ENCODE measurements at regions not wholly inside any gene's neighbourhood (a gene's known extent, or its start where the extent isn't known, plus 50 kb on each side); places are given as distances from the start of the nearest gene placed in this dataset.
"Not testable (repeated sequence)": the region's sequence is repeated elsewhere in the genome, so short reads cannot be mapped to it uniquely, and the experiment has no call there.

- ATAC-seq (no peak), DNase-seq (ENCODE audit: low spot score) (no peak)
Measured at GRCh38 chr10:9045311-9045710, 990.8 kb downstream of the GATA3 start.

- DNase-seq (ENCODE audit: low spot score) (no peak), ATAC-seq (no peak)
Measured at GRCh38 chr10:9051328-9051974, 997.0 kb downstream of the GATA3 start.

- no peak for DNase-seq (ENCODE audit: low spot score)
- ATAC-seq: no peak
Measured at GRCh38 chr10:9052767-9053166, 998.3 kb downstream of the GATA3 start.

DNA sequence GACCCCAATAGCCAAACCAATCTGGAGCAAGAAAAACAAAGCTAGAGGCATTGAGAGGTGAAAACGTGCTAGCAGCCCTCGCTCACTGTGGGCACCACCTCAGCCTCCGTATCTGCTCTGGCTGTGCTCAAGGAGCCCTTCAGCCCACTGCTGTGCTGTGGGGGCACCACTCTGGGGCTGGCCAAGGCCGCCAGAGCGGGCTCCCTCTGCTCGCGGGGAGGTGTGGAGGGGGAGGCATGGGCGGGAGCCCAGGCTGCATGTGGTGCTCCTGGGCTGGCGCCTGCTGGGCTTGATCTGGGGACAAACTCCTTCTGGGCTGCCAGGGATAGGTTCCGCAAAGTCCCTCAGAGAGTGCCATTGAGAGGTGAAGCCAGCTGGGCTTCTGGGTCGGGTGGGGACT, 1002.0 kb downstream of the GATA3 start:
- ATAC-seq (no peak), DNase-seq (ENCODE audit: low spot score) (no peak)

- DNase-seq (ENCODE audit: low spot score); ATAC-seq: not testable (repeated sequence)
Measured at GRCh38 chr10:9057293-9057692, 1002.8 kb downstream of the GATA3 start.

DNA sequence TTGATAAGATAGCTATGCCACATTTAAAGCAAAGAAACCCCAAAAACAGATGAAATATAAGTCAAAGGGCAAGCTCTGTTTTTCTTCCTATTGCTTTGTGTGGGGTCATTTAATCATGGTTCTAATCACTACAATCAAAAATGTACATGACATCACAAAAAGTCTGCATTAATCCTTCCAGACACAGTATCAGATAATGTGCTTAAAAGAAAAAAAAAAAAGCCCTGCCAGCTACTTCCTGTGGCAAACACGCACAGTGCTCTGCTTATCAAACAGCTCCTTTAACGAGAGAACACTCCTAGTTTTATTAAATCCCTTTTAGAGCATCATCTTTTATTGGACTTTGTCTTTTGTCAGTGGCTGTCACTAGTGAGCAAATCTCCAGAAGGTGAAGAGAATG, 1005.8 kb downstream of the GATA3 start:
- no peak for DNase-seq (ENCODE audit: low spot score)

DNA sequence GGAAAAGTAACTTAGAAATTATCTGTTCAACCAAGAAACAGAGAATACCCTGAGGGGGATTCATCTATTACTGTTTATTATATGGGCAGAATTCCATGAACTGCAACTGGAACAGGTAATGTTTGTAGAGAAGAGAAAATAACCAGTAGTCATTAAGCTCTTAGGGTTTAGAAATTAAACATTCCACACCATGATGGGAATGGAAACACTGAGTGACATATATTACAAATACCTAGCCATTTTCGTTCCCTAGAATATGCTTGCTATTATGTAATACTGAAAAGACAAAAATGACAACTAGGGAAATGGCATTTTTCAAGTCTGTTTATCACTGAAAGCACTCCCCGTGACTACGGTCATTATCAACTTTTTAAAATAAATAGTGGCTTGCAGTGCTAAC, 1007.4 kb downstream of the GATA3 start:
- DNase-seq (ENCODE audit: low spot score): no peak
- ATAC-seq: no peak

More for the DNA sequence above, 1005.8 kb downstream of the GATA3 start:
- no peak for ATAC-seq

DNA sequence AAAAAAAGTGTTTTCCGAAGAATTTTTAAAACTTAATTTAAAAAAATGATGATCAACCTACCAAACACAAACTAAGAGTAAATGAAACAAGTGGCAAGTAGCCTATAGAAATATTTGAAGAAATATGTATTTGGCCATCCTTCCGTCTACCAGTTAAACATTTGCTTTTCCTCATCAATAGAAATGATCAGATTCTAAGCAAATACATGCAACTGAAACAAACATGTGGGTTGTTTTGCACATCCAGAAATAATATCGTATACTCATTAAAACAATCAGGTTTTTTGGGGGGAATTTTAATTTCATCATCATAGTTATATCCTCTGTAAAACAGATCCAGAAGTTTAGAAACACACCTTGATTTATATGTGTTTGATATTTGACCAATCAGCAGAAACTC, 1011.7 kb downstream of the GATA3 start:
- ATAC-seq: no peak
- no peak for DNase-seq (ENCODE audit: low spot score)

GRCh38 chr10:9068003-9068402, 1013.5 kb downstream of the GATA3 start:
- ATAC-seq: no peak
- no peak for DNase-seq (ENCODE audit: low spot score)

DNA sequence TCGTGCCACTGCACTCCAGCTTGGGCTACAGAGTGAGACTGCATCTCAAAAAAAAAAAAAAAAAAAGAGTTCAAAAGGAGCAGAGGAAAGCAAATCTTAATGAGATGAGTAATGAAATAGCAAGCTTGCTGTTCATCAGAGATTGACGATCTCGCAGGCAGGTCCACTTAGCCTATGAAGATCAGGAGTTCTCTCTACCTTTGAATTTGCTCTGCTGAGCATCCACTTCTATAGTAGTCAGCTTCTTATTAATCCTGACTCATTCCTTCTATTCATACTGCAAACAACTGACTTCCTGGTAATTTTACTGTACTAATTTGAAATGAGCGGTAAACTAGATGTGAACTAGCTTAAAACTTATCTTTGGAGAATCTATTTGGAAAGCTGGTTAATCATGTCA, 1014.6 kb downstream of the GATA3 start:
- no peak for ATAC-seq
- DNase-seq (ENCODE audit: low spot score): no peak

- no peak for ATAC-seq
- no peak for DNase-seq (ENCODE audit: low spot score)
Measured at GRCh38 chr10:9075420-9075819, 1020.9 kb downstream of the GATA3 start.

DNA sequence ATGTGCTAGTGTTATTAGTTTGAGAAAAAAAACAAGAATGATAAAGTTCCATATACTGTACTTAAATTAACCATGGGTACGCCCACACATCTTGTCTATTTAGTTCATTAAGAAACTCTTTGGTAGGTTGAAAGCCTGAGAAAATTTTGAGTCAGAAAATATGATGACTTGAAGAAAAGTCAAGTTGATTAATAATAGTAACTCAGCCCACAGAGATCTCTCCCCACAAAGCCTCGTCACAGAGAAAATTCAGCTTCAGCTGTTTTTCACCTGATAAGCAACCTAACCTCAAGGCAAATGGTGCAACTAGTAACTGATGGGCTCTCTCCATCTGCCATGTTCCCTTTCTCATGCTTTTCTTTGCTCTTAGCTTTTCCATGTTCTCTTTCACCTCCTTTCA, 1021.6 kb downstream of the GATA3 start:
- DNase-seq (ENCODE audit: low spot score) (no peak), ATAC-seq (no peak)

DNA sequence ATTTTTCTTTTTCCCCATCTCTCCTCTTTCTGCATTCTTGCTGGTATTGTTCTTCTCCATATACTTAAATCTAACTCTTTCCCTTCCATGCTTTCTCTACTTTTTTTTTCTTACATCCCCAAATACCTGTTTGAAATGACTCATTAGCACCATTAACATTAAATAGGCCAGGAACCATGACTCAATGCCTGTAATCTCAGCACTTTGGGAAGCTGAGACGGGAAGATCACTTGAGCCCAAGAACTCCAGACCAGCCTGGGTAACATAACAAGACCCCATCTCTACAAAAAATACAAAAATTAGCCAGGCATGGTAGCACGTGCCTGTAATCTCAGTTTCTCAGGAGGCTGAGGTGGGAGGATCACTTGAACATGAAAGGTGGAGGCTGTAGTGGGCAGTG, 1026.8 kb downstream of the GATA3 start:
- no peak for ATAC-seq
- no peak for DNase-seq (ENCODE audit: low spot score)

DNA sequence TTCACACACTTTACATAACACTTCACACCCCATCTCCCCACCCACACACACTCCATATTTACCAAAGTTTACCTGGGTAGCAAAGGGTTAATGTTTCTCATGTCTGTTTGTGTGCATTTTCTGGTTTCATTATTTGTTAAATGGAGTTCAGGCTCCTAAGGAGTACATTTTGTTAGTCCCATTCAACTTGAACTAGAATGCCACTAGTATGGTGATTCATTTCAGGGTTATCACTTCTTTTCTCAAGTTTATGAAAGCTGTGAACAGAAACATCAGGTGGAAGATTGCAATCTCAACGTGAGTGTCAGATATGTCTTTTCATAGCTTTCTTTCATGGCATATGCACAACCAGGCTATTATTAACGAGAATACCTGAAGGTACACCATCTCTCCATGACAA, 1027.5 kb downstream of the GATA3 start:
- no peak for ATAC-seq
- DNase-seq (ENCODE audit: low spot score): no peak

DNA sequence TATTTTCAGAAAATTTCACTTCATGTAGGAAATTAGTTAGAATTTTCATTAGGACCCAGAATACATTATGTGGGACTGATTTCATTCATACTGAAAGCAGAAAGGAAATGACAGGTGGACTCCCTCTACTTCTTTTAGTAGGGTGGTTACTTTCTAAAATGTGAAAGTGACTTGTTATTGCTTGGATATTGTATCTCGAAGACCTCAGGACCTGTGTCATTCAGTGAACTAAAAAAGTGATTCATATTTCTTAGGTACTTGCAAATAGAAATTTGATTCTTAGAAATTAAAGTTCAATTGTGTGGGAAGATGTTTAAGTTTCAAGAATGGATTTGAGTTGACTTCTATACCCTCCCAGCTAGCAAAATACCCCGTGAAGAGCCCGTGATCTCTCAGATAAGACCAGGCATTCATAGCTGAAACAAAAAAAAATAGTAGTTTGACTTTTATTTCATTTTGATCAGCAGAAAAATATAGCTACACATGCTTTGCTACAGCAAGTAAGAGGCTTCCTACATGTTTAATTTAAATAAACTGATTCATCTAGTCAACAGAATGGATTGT, 1037.1 kb downstream of the GATA3 start:
- ATAC-seq (no peak), DNase-seq (ENCODE audit: low spot score) (no peak)

GRCh38 chr10:9096288-9096687, 1041.8 kb downstream of the GATA3 start:
- ATAC-seq (no peak), DNase-seq (ENCODE audit: low spot score) (no peak)

DNA sequence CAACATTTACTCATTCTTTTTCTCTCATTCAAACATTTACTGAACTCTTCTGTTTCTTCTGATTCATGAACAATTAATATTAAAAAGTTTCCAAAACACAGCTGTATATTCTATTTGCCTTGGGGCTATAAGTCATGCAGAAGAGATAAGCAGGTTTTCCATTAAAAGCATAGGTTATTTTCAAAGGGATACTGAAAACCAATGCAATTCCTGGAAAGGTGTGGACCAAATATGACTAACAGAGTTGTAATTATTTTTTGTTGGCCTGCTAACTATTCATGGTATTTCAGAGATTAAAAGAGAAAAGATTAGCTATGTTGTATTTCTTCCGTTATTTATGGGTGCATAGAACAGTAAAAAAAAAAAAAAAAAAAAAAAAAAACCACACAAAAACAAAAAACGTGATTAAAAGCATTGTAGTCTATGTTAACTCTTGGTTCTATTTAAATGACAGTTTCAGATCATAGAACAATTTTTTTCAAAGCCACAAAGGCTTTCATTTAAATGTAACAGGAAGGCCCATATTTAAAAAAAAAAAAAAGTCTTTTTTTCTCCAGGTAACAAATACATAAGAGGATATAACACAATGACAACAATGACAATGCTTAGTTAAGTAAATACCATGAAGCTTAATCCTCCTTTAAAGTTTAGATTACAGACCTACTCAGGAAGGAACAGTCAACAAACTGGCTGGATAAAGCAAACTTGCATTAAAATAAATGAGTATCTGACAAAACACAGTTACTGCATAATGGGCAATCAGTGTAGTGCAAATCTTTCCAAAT, 1042.9 kb downstream of the GATA3 start:
- DNase-seq (ENCODE audit: low spot score) (no peak), ATAC-seq (no peak)

- ATAC-seq: no peak
- no peak for DNase-seq (ENCODE audit: low spot score)
Measured at GRCh38 chr10:9097991-9098306, 1043.5 kb downstream of the GATA3 start.

DNA sequence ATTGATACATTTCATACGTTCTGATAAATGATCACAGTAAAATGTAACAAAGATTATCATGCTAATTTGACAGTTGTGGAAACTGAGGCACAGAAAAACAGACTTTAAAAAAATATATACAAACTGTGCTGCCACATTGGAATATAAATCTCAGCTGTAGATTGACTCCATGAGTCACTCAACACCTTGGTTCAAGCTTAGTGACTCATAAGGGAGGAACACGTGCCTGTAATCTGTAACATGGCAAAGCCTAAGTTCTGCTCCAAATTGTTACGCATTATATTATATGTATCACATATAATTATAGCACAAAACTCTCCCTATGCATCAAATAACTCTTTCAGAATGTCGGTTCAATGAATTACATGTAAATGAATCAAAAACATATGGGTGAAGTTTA, 1047.5 kb downstream of the GATA3 start:
- ATAC-seq: no peak
- no peak for DNase-seq (ENCODE audit: low spot score)

DNA sequence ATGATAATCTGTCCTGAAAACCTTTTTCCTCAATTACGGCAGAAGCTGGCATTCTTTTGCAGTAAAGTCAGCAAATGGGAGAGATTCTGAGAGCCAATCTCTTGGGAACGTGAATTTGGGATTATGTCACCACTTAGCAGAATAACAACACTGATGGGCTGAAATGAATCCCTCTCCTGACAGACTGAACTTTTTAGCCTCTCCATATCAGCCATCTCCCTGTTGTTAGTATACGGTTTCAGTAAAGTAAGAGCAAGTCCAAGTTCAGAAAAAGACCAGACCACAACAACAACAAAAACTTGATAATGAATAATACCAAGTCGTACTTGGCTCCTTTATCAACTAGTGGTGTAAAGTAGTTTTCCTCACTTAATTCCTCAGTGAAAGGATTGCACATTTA, 1048.8 kb downstream of the GATA3 start:
- ATAC-seq: no peak
- no peak for DNase-seq (ENCODE audit: low spot score)

GRCh38 chr10:9111976-9112375, 1057.5 kb downstream of the GATA3 start:
- DNase-seq (ENCODE audit: low spot score) (no peak), ATAC-seq (no peak)

GRCh38 chr10:9126728-9127127, 1072.2 kb downstream of the GATA3 start:
- DNase-seq (ENCODE audit: low spot score) (no peak), ATAC-seq (no peak)

- DNase-seq (ENCODE audit: low spot score): no peak
- no peak for ATAC-seq
Measured at GRCh38 chr10:9137368-9137767, 1082.9 kb downstream of the GATA3 start.

All from left lobe of liver (tissue), 2 donors.